Naive B cell (primary cell): ENCODE measurements at regions not wholly inside any gene's neighbourhood (a gene's known extent, or its start where the extent isn't known, plus 50 kb on each side); places are given as distances from the start of the nearest gene placed in this dataset.
A peak's percentile ranks its signal among the peaks of the same experiment; 100 is the strongest.

ENCODE experiments used
- ATAC-seq, 2 donors: fragments of 150-1000 bp; cut with Tn5 transposase; 2 replicates each; pipeline ENCODE4 v1.10.0; 2021; ENCODE audit warnings: low read depth in 2 of 2, mild to moderate bottlenecking in 2 of 2, moderate library complexity in 2 of 2
- DNase-seq: peaks from one replicate; pipeline ENCODE4 v3.0.0; 2022
- H3K27ac Mint-ChIP-seq, 6 donors: one replicate each; pipeline ENCODE4 v1.8.0; 2020 to 2022; ENCODE audit warnings: mild to moderate bottlenecking in 6 of 6, mixed read lengths in 6 of 6, moderate library complexity in 5 of 6, inconsistent platforms in 2 of 6
- H3K27me3 Mint-ChIP-seq, 3 donors: one replicate each; pipeline ENCODE4 v1.8.0; 2021 to 2022; ENCODE audit warnings: mixed read lengths in 3 of 3, mild to moderate bottlenecking in 1 of 3
- H3K36me3 Mint-ChIP-seq, 2 donors: one replicate each; pipeline ENCODE4 v1.8.0; 2020 to 2022; ENCODE audit warnings: mixed read lengths in 2 of 2, inconsistent platforms in 1 of 2, mild to moderate bottlenecking in 1 of 2
- H3K4me1 Mint-ChIP-seq, 3 donors: one replicate each; pipeline ENCODE4 v1.8.0; 2020 to 2022; ENCODE audit warnings: mixed read lengths in 3 of 3, inconsistent platforms in 1 of 3, mild to moderate bottlenecking in 1 of 3, moderate library complexity in 1 of 3
- H3K4me3 Mint-ChIP-seq, 8 donors: one replicate each; pipeline ENCODE4 v1.8.0; 2020 to 2022; ENCODE audit warnings: mild to moderate bottlenecking in 8 of 8, mixed read lengths in 8 of 8, moderate library complexity in 8 of 8, inconsistent platforms in 2 of 8
- H3K9me3 Mint-ChIP-seq, 7 donors: one replicate each; pipeline ENCODE4 v1.8.0; 2020 to 2022; ENCODE audit warnings: mixed read lengths in 7 of 7, mild to moderate bottlenecking in 5 of 7, inconsistent platforms in 2 of 7, moderate library complexity in 1 of 7

DNA sequence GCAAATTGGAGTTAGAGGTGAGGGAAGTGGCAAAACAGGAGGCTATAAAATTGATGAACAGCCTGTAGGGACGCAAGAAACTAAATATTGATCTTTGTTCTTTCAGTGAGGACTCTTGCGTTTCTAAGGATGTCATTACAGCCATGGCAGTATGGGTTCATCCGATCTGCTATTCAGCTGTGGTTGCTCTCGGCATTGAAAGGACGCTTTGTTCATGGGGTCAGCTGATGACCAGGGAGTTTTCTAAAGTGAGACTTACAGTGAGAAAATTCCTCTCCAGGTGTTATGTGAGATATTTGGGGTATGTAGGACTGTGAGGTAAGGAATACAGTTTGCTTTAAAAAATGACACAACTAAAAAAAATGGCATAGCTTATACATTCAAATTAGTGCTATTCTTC, 52.7 kb upstream of the PELI1 start:
- Mint-ChIP-seq H3K4me3 (no peak overlapping the region), H3K36me3 (no peaks in the 10 kb centered on the region), H3K4me1 (peaks cover 9 to 12% (median 10%) of the 10 kb centered on the region in 3 donors), H3K9me3 (no peaks in the 10 kb centered on the region), H3K27me3 (peaks cover 0 to 10% (median 0%) of the 10 kb centered on the region in 3 donors), H3K27ac (peak overlapping the region in 1 of 6 donors; percentile 92)
- no peak for DNase-seq
- no peak for ATAC-seq

DNA sequence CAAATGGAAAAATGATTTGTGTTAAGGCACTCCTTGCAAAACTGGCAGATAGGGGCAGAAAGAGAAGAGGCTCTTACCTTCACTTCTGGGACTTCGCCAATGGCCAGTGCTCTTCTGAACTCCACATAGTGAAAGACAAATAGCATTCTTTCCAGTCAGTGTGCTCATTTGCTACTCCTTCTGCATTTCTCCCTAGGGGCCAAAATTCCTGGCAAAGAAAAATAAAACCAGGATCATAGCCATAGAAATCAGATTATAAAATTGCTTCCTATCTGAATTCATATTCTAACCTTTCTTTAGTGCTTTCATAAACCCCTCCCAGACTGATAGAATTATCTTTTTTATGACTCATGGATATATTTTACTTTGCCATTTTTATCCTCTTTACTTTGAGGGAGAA, 56.9 kb upstream of the PELI1 start:
- H3K4me1 Mint-ChIP-seq, result peaks cover 22 to 28% (median 25%) of the 10 kb centered on the region in 3 donors
- H3K9me3 Mint-ChIP-seq, result no peaks in the 10 kb centered on the region
- H3K4me3 Mint-ChIP-seq, result no peak overlapping the region
- H3K27me3 Mint-ChIP-seq, result peaks cover 0 to 10% (median 0%) of the 10 kb centered on the region in 3 donors
- DNase-seq, result no peak
- ATAC-seq, result no peak
- H3K36me3 Mint-ChIP-seq, result no peaks in the 10 kb centered on the region
- no peak overlapping the region for H3K27ac Mint-ChIP-seq

GRCh38 chr2:64202206-64202845, 58.1 kb upstream of the PELI1 start:
- Mint-ChIP-seq H3K27me3 (peaks cover 0 to 5% (median 0%) of the 10 kb centered on the region in 3 donors), H3K36me3 (no peaks in the 10 kb centered on the region), H3K9me3 (no peaks in the 10 kb centered on the region), H3K4me1 (peaks cover 29 to 40% (median 32%) of the 10 kb centered on the region in 3 donors), H3K4me3 (no peak overlapping the region), H3K27ac (peak overlapping the region in 2 of 6 donors; percentile 5 to 18)
- ATAC-seq, result no peak
- DNase-seq, result no peak

GRCh38 chr2:64203131-64203857, 59.1 kb upstream of the PELI1 start:
- Mint-ChIP-seq H3K27me3 (no peaks in the 10 kb centered on the region), H3K4me1 (peaks cover 26 to 49% (median 35%) of the 10 kb centered on the region in 3 donors), H3K9me3 (no peaks in the 10 kb centered on the region), H3K27ac (peak overlapping the region in 5 of 6 donors; percentile 76 to 98 (median 87)), H3K36me3 (no peaks in the 10 kb centered on the region), H3K4me3 (peak overlapping the region in 3 of 8 donors; percentile 72 to 85 (median 74))
- DNase-seq (no peak), ATAC-seq (no peak)

DNA sequence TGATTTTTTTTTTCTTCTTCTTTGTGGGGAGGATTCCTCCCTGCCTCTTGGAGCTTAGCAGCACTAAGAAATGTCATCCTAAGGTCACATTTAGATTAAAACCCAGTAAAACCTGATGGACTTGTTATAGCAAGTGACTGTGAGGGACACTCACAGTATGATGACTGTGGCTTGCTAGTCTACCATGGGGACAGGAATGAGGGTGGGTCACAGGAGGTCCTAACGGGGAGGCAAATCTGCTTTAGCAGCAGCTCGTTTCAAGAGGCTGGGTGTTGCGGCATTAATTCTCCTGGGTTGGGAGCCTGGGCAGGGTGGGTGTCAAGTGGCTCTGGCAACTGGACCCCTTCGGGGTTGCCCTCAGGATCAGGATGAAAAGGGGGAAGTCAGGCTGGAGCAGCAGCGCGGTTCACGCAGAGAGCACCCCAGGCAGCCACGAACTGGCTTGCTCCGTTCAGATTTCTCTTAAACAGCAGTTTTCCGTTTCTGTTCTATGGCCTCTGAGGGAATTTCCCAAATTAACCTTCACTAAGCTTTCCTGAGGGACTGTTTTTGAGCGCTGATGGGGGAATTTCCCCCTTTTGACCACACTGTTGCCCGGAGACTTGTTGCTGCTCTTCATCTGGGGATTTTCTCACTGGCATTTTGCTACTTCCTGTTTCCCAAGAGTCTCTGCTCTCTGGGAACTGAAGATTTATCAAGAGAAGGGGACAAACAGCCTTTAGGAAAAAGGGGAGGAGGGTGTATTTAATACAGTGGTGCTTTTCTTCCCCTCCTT, 59.8 kb upstream of the PELI1 start:
- peak overlapping the region; percentile 82 to 98 (median 94) for H3K27ac Mint-ChIP-seq
- ATAC-seq (peak; percentile 87), DNase-seq (peak; percentile 51)
- no peaks in the 10 kb centered on the region for H3K27me3 Mint-ChIP-seq
- no peaks in the 10 kb centered on the region for H3K36me3 Mint-ChIP-seq
- no peaks in the 10 kb centered on the region for H3K9me3 Mint-ChIP-seq
- peaks cover 26 to 56% (median 39%) of the 10 kb centered on the region in 3 donors for H3K4me1 Mint-ChIP-seq
- H3K4me3 Mint-ChIP-seq, result peak overlapping the region; percentile 44 to 90 (median 73)

GRCh38 chr2:64204703-64205102, 60.5 kb upstream of the PELI1 start:
- no peaks in the 10 kb centered on the region for H3K27me3 Mint-ChIP-seq
- peak overlapping the region in 7 of 8 donors; percentile 44 to 90 (median 72) for H3K4me3 Mint-ChIP-seq
- no peaks in the 10 kb centered on the region for H3K36me3 Mint-ChIP-seq
- H3K9me3 Mint-ChIP-seq, result no peaks in the 10 kb centered on the region
- peak; percentile 25 to 37 for ATAC-seq
- DNase-seq, result no peak
- H3K27ac Mint-ChIP-seq, result peak overlapping the region; percentile 82 to 98 (median 94)
- H3K4me1 Mint-ChIP-seq, result peaks cover 26 to 58% (median 42%) of the 10 kb centered on the region in 3 donors

DNA sequence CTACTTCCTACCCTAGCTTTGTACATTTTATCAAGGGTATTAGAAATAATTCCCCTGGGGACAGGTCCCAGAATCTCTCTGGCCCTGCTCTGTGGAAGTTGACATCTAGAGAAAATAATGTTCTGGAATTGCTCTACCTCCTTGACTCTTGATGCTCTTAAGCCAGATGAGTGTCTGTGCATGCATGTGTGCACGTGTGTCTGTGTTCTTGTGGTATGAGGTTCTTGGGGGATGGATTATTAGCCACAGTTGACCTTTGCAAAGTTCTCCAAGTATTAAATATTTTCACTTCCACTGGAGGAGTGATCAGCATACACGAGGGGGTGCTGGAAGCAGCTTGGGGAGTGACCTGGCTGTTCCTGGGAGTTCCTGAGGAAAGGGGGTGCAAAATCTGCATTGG, 61.2 kb upstream of the PELI1 start:
- peaks cover 26 to 60% (median 48%) of the 10 kb centered on the region in 3 donors for H3K4me1 Mint-ChIP-seq
- no peak for ATAC-seq
- peak overlapping the region in 5 of 6 donors; percentile 19 to 87 (median 69) for H3K27ac Mint-ChIP-seq
- peak overlapping the region in 1 of 8 donors; percentile 66 for H3K4me3 Mint-ChIP-seq
- H3K27me3 Mint-ChIP-seq, result no peaks in the 10 kb centered on the region
- H3K9me3 Mint-ChIP-seq, result no peaks in the 10 kb centered on the region
- no peaks in the 10 kb centered on the region for H3K36me3 Mint-ChIP-seq
- no peak for DNase-seq

GRCh38 chr2:64207573-64207972, 63.4 kb upstream of the PELI1 start:
- Mint-ChIP-seq H3K4me3 (peak overlapping the region in 3 of 8 donors; percentile 8 to 16 (median 15)), H3K27me3 (no peaks in the 10 kb centered on the region), H3K36me3 (peaks cover 0 to 8% of the 10 kb centered on the region in 2 donors), H3K27ac (peak overlapping the region in 5 of 6 donors; percentile 30 to 91 (median 80)), H3K4me1 (peaks cover 44 to 80% (median 65%) of the 10 kb centered on the region in 3 donors), H3K9me3 (peaks cover 0 to 7% (median 0%) of the 10 kb centered on the region in 7 donors)
- ATAC-seq (peak; percentile 45 to 54), DNase-seq (no peak)

DNA sequence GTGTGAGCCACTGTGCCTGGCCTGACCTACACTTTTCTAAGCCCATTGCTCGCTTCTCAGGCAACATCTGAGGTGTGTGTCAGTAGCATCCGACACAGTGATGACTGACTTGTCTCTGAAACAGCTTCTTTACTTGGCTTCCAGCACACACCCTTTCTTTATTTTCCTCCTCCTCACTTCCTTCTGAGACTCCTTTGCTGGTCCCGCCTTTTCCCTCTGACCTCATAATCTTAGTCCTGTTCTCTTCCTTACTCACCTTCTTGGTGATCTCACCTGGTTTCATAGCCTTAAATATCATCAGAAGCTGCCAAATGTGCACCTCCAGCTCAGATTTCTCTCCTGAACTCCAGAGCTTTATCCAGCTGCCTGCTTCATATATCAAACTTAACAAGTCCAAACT, 66.6 kb upstream of the PELI1 start:
- DNase-seq (no peak), ATAC-seq (no peak)
- Mint-ChIP-seq H3K27me3 (no peaks in the 10 kb centered on the region), H3K4me1 (peaks cover 36 to 87% (median 60%) of the 10 kb centered on the region in 3 donors), H3K4me3 (no peak overlapping the region), H3K27ac (peak overlapping the region; percentile 24 to 96 (median 86)), H3K36me3 (peaks cover 0 to 8% of the 10 kb centered on the region in 2 donors), H3K9me3 (peaks cover 0 to 7% (median 0%) of the 10 kb centered on the region in 7 donors)

DNA sequence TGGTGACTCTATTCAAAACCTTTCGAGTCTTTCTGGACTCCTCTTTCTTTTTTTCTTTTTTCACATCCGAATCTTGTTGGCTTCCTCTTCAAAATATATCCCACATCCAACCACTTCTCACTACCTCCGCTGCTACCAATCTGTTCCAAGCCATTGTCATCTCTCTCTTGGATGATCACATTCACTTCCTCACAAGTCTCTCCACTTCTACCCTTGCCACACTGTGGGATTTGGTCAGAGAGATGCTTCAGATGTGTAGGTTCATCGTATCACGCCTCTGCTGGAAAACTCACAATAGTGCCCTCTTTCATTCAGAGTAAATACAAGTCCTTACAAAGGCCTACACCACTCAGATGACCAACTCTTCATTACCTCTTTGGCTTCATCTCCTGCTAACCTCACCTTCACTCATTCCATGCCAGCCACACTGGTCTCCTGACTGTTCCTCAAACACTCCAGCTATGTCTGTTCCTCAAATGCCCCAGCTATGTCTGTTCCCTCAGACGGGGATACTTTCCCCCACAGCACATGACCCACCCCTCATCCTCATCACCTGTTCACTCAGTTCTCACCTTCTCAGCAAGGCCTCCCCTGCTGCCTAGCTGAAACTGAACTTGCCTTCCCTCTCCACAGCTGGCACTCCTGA, 67.2 kb upstream of the PELI1 start:
- H3K27ac Mint-ChIP-seq, result peak overlapping the region; percentile 83 to 96 (median 92)
- no peaks in the 10 kb centered on the region for H3K27me3 Mint-ChIP-seq
- no peak for ATAC-seq
- H3K36me3 Mint-ChIP-seq, result peaks cover 0 to 8% of the 10 kb centered on the region in 2 donors
- H3K4me3 Mint-ChIP-seq, result peak overlapping the region in 4 of 8 donors; percentile 0 to 61 (median 38)
- peaks cover 36 to 88% (median 62%) of the 10 kb centered on the region in 3 donors for H3K4me1 Mint-ChIP-seq
- no peak for DNase-seq
- peaks cover 0 to 7% (median 0%) of the 10 kb centered on the region in 7 donors for H3K9me3 Mint-ChIP-seq

DNA sequence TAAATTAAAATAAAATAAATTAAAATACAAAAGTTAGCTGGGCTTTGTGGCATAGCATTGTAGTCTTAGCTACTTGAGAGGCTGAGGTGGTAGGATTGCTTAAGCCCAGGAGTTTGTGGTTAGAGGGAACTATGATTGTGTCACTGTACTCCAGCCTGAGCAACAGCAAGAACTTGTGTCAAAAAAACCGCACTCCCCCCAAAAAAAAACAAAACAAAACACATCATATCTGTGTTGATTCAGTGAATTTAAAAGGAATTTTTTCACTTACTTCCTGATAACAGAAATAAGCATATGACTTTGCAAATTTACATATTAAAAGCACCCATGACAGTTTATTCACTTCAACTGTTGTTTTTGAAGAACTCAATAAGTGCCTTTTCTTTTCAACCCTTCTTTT, 68.1 kb upstream of the PELI1 start:
- Mint-ChIP-seq H3K9me3 (peaks cover 0 to 7% (median 0%) of the 10 kb centered on the region in 7 donors), H3K4me1 (peaks cover 34 to 87% (median 62%) of the 10 kb centered on the region in 3 donors), H3K4me3 (peak overlapping the region in 4 of 8 donors; percentile 6 to 41 (median 28)), H3K27me3 (no peaks in the 10 kb centered on the region), H3K27ac (peak overlapping the region in 5 of 6 donors; percentile 70 to 98 (median 95)), H3K36me3 (peaks cover 0 to 8% of the 10 kb centered on the region in 2 donors)
- peak; percentile 28 for DNase-seq
- ATAC-seq, result no peak

DNA sequence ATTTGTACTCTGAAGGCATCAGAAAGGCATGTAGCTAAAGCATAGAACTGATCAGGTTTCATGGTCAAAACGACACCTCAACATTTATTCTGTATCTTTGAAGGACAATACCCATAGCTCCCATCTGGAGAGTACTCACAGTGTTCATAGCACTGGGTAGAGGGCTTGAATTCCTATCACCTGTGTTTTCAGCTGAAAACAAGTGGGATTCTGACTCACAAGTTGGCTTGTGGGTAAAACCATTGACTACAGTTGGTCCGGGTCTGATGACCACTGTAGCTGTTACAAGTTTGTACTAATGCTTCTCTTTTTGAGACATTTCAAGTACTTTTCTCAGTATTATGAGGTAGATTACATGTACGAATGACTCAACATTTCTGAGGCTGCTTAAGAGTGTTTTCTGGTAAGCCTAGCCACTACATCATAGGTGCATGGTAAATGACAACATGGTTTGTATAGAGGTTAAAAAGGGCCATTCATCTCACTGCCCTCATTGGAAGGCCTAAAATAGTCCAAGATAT, 68.6 kb upstream of the PELI1 start:
- Mint-ChIP-seq H3K36me3 (peaks cover 0 to 8% of the 10 kb centered on the region in 2 donors), H3K9me3 (peaks cover 0 to 7% (median 0%) of the 10 kb centered on the region in 7 donors), H3K4me1 (peaks cover 39 to 87% (median 64%) of the 10 kb centered on the region in 3 donors), H3K27me3 (no peaks in the 10 kb centered on the region), H3K4me3 (peak overlapping the region in 3 of 8 donors; percentile 16 to 51 (median 41)), H3K27ac (peak overlapping the region in 5 of 6 donors; percentile 95 to 100 (median 98))
- no peak for ATAC-seq
- DNase-seq, result no peak
